ENCODE measurements at regions not wholly inside any gene's neighbourhood (a gene's known extent, or its start where the extent isn't known, plus 50 kb on each side); places are given as distances from the start of the nearest gene placed in this dataset.

DNA sequence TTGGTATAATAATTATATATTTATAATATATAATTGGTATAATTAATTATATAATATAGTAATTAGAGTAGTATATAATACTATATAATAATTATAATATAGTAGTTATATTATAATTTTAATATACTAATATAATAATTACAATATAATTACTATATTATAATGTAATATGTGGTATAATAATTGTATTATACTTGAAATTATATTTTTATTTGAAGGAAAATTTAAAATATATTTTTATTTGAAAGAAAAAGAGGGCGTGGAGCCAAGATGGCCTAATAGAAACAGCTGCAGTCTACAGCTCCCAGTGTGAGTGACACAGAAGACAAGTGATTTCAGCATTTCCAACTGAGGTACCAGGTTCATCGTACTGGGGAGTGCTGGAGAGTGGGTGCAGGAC lies 365.9 kb downstream of the MMUT start:
- DNase-seq: no peak

- DNase-seq: no peak
Measured at GRCh38 chr6:49088631-49089030, 374.4 kb downstream of the MMUT start.

GRCh38 chr6:49087369-49087768 lies 375.7 kb downstream of the MMUT start:
- no peak for DNase-seq

GRCh38 chr6:49082611-49083010 lies 380.4 kb downstream of the MMUT start:
- no peak for DNase-seq

GRCh38 chr6:49072885-49073620 lies 390.0 kb downstream of the MMUT start:
- no peak for DNase-seq

DNA sequence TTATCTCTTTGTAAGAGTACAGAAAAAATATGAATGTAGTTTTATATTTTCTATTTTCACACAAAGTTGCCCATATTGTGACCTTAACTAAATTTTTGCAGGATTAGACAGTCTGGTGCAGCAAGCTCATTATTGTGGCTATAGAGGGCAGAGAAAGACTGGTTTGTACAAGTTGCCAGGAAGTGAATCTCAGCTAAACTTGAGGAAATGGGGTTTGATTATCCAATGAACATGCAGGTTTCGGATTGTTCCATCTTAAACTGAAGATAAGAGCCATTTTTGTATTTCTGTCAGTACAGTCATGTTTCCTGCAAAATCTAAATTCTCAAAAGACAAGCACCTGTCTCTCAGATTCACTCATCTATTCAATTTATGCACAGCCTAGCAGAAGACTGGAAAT lies 390.9 kb downstream of the MMUT start:
- no peak for DNase-seq

DNA sequence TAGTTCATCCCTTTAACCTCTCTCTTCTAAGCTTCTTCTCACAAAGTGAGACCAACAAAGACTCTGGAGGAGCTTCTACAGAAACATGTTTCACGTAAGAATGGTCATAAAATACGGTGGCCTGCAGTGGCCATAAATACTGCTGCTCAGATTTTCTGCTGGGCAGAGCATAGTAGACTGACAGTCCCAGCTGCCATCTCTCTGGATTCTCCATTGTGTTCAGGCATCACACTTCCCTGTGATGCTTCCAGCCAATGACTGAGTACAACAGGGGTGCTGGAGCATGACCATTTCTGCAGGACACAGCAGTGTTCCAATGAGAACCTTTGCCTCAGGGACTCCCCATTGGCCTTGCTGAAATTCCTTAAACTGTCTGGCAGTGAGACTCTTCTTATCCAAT lies 392.6 kb downstream of the MMUT start:
- no peak for DNase-seq

GRCh38 chr6:49054311-49054710 lies 408.7 kb downstream of the MMUT start:
- DNase-seq: no peak

DNA sequence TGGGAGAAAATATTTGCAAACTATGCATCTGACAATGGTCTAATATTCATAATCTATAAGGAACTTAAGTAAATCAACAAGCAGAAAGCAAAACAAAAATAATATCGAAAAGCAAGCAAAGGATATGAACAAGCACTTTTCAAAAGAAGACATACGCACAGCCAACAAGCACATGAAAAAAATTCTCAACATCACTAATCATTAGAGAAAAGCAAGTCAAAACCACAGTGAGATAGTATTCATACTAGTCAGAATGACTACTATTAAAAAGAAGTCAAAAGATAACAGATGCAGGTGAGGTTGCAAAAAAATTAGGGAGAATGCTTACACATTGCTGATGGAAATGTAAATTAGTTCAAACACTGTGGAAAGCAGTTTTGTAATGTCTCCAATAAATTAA lies 410.2 kb downstream of the MMUT start:
- no peak for DNase-seq

- no peak for DNase-seq
Measured at GRCh38 chr6:49051281-49051680, 411.8 kb downstream of the MMUT start.

GRCh38 chr6:49050584-49050983 lies 412.5 kb downstream of the MMUT start:
- DNase-seq: no peak

DNA sequence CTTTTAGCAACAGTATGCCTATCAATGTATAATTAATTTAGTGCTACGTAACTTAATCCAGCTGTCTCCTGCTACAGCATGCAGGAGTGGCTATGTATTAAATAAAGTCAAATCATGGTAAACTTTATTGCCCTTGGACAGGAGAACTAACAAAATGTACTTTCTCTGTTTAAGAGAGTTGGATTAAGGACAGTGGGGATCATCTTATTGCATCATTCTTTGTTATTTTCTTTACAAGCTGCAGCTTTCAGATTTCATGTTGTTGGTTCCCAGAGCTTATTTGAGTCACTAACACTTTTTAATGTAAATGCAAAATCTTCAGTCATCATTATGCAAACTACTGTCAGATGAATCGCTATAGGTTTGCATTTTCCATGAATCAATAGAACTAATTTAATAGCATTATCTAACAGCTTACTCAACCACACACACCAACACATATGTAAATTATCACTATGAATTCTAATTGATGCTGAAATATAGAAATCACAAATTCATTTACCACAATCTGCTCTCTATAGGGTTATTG lies 424.7 kb downstream of the MMUT start:
- no peak for DNase-seq

GRCh38 chr6:49030251-49031020 lies 432.6 kb downstream of the MMUT start:
- no peak for DNase-seq

DNA sequence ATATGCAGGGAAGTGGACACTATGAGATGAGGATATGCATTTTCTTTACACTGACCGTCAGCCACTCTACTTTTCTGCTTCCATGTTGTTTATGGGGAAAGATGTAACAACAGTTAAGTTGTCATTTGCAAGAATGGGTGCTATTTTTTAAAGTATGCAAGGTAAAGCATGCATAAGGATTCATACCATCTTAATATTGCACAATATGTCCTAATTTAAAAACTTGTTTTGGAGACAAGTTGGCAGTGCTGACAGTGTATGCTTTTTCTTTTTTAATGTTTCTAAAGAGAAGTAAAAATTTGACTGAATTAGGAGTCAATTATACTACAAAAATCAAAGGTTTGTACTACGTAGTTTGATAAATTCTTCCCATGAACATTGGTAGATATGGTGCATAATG lies 435.4 kb downstream of the MMUT start:
- no peak for DNase-seq

GRCh38 chr6:49025273-49026240 lies 437.5 kb downstream of the MMUT start:
- DNase-seq: no peak

GRCh38 chr6:49004801-49005200 lies 458.3 kb downstream of the MMUT start:
- DNase-seq: no peak

DNA sequence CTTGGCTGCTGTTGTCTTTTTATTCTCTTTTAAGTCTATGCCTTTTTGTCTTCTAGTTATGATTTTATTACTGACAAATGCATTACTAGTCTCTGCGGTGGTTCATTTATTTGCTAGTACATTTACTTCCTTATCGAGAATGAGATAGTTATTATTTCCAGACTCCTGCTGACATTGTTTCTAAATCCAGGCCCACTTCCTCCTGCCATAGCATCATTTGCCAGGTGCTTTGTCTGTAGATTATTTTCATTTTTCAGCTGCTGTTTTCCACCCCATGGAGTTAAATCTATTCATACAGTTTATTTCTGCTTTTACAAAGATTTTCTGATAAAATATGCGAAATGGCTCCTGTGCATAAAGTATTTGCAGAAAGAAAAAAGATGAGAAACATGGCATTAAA lies 459.7 kb downstream of the MMUT start:
- DNase-seq: no peak

- no peak for DNase-seq
Measured at GRCh38 chr6:49001856-49002541, 461.1 kb downstream of the MMUT start.

- DNase-seq: no peak
Measured at GRCh38 chr6:48998574-48998973, 464.5 kb downstream of the MMUT start.

DNA sequence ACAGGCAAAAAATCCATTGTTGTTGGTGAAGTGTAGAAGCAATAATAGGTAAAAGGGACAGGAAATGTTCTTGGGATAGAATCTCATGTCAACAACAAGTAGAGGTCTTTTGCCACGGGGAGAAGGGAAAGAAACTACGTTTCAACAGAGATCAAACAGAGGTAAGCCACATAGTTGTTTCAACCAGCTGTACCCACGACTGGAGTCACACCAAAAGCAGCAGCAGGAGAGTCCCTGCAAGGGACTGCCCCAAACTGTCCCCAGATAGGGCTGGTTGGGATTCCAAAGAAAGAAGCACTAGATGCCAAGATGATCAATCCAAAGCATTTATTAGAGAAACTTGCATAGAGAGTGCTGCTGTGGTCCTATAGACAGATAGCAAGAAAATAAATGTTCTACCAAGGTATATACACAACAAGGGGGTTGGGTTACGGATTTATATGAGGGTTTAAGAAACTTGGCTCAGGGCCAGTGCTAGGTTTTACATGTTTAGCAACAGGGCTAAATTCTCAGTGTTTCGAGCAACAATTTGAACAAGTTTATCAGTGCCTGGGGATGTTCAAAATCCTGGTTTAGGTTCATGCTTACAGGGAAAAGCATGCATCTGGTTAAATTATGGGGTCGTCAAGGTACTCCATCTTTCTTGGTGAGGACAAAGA lies 466.5 kb downstream of the MMUT start:
- DNase-seq: peak; percentile 53

GRCh38 chr6:48994811-48995210 lies 468.2 kb downstream of the MMUT start:
- peak; percentile 73 for DNase-seq

GRCh38 chr6:48990739-48991138 lies 472.3 kb downstream of the MMUT start:
- DNase-seq: no peak

Data from NCI-H82 (cell line).